Retinal pigment epithelial cell (primary cell): ENCODE measurements at regions not wholly inside any gene's neighbourhood (a gene's known extent, or its start where the extent isn't known, plus 50 kb on each side); places are given as distances from the start of the nearest gene placed in this dataset.
"Not testable (repeated sequence)": the region's sequence is repeated elsewhere in the genome, so short reads cannot be mapped to it uniquely, and the experiment has no call there.

Experiments used
- DNase-seq: peaks from one replicate; pipeline ENCODE4 v3.0.0-alpha.2; 2010; ENCODE audit warnings: low read depth
- H3K4me3 ChIP-seq: 2 replicates; pipeline ENCODE4 v1.5.1; 2011; ENCODE audit warnings: mild to moderate bottlenecking, low read length, control low read depth, moderate library complexity
- TF ChIP-seq, protein P1 (sequence below): conservative IDR thresholded peaks from 2 replicates; pipeline ENCODE4 v1.5.1; 2011; ENCODE audit warnings: low read depth, low read length, control low read depth, inconsistent platforms

DNA sequence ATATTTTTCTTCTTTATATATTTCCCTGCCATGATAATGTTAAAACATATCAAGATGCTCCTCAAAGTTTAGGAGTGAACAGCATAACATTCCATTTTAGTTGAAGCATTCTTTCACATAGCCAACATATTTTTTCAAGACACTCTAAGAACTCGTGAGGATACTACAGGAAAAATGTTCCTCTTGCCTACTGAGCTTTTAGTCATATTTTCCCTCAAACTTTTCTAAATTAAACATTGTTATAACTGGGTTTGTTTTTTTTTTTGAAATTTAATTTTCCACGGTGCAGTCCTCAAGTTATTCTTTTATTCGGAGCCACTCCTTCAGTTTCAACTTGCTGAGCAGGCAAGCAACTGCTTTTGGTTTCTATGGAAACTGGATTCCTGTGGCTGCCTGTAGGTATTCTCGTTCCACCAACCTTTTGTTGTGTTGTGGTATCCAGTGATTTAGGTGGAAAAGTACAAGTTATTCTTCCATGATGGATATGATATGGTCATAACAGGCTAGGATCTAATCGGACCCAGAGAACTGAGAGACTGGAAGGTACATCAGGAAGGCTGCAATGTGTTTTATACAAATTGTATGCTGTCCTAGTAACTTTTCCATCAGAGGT lies 248.0 kb downstream of the TRIML1 start:
- no peak for DNase-seq
- H3K4me3 ChIP-seq, result no peak overlapping the region
- TF ChIP-seq, protein P1, sequence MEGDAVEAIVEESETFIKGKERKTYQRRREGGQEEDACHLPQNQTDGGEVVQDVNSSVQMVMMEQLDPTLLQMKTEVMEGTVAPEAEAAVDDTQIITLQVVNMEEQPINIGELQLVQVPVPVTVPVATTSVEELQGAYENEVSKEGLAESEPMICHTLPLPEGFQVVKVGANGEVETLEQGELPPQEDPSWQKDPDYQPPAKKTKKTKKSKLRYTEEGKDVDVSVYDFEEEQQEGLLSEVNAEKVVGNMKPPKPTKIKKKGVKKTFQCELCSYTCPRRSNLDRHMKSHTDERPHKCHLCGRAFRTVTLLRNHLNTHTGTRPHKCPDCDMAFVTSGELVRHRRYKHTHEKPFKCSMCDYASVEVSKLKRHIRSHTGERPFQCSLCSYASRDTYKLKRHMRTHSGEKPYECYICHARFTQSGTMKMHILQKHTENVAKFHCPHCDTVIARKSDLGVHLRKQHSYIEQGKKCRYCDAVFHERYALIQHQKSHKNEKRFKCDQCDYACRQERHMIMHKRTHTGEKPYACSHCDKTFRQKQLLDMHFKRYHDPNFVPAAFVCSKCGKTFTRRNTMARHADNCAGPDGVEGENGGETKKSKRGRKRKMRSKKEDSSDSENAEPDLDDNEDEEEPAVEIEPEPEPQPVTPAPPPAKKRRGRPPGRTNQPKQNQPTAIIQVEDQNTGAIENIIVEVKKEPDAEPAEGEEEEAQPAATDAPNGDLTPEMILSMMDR, result no peak

DNA sequence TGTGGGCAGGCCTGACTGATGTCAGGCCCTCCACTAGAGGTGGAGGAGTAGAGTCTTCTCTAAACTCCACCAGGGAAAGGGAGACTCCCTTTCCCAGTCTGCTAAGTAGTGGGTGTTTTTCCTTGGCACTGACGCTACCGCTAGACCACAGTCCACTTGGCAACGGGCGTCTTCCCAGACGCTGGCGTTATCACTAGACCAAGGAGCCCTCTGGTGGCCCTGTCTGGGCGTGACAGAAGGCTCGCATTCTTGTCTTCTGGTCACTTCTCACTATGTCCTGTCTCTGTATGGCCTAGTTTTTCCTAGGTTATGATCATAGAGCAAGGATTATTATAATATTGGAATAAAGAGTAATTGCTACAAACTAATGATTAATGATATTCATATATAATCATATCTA lies 252.1 kb downstream of the TRIML1 start:
- DNase-seq, H3K4me3 ChIP-seq: not testable (repeated sequence)

DNA sequence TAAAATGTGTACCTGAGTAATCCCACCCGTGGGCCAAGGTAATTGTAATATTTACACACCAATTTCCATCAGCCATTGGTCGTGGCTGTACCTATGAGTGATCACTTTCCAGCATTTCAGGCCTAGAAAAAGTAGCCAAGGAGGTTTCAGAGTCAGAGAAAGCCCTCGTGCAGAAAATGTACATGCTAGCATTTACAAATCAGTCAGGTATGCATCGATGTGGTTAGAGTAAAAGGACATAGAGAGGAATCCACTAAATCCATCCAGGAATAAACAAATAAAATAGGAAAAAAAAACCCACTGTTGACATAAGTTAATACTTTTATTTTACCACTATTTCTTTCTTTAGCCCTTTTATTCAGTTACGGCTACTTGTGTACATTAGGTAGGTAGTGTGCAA lies 256.8 kb downstream of the TRIML1 start:
- TF ChIP-seq, protein P1, result no peak
- no peak overlapping the region for H3K4me3 ChIP-seq
- DNase-seq, result no peak

DNA sequence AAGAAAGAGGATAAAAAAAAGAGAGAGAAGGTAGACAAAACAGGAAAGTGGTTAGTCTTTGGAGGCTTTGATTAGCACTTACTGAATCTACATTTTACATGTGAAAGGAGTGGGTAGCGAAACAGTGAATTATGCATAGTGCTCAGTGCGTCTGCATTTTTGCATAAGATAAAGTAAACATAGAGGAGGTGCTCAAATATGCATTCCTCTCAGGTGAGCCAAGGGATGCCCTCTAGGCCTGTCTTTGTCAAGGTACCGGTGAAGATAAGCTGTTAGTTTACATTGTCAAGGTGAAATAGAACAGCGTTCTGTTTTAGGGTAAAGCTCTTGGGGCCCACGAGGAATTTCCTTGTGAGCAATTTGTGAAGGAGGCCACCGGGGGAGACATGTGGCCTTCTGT lies 260.6 kb downstream of the TRIML1 start:
- DNase-seq, result no peak
- TF ChIP-seq, protein P1, result no peak
- no peak overlapping the region for H3K4me3 ChIP-seq

DNA sequence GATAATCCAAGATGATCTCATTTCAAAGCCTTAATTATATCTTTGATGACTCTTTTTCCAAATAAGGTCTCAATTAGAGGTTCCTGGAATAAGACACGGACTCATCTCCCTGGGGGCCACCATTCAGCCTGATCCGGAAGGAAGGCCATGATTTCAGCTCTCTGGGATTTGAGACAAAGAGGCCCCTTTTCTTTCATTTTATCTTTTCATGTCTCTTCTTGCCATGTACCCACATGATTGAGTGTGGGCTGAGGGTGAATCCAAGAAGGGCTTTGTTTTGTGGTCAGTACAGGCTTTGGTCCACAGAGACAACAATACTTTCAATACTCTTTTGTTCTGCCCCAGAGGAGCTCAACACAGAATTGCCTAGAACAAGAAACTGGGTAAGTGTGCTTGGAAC lies 261.2 kb downstream of the TRIML1 start:
- no peak for DNase-seq
- no peak overlapping the region for H3K4me3 ChIP-seq
- TF ChIP-seq, protein P1, result no peak

DNA sequence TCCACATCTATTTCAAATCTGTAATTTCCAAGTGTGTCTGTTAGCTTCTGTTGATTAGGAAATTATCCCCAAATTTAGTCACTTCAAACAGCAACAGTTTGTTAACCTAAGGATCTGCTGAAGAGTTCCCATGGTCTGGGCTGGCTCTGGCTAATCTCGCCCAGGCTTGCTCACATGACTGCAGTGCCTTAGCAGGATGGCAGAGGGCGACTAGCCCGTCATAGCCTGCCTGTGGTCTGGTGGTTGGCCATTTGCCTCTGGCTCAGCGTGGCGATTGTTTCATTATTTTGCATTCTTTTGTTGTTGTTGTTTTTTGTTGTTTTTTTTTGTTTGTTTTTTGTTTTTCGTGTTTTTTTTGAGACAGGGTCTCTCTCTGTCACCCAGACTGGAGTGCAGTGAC lies 264.0 kb downstream of the TRIML1 start:
- TF ChIP-seq, protein P1, result no peak
- H3K4me3 ChIP-seq, result no peak overlapping the region
- no peak for DNase-seq

DNA sequence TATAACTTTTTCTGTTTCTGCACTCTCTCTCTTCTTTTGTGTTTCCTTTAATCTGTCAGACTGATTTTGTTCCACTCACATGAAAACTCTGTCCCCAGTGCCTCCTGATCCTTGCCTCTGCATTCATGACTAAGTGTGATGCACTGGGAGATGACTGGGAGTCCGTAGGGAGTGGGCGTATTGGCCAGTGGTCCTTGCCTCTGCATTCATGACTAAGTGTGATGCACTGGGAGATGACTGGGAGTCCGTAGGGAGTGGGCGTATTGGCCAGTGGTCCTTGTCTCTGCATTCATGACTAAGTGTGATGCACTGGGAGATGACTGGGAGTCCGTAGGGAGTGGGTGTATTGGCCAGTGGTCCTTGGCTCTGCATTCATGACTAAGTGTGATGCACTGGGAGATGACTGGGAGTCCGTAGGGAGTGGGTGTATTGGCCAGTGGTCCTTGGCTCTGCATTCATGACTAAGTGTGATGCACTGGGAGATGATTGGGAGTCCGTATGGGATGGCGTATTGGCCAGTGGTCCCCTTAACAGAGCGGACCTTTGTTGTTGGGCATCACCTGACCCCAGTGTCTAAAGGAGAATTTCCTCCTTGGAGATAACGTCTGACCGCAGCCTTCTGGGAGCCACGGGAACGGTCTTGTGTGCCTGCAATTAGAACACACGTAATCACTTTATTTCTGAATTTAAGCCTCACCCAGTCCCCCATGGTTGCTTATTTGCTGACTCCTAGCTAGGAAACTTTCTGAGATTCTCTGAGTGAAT lies 266.0 kb downstream of the TRIML1 start:
- DNase-seq, H3K4me3 ChIP-seq: not testable (repeated sequence)

DNA sequence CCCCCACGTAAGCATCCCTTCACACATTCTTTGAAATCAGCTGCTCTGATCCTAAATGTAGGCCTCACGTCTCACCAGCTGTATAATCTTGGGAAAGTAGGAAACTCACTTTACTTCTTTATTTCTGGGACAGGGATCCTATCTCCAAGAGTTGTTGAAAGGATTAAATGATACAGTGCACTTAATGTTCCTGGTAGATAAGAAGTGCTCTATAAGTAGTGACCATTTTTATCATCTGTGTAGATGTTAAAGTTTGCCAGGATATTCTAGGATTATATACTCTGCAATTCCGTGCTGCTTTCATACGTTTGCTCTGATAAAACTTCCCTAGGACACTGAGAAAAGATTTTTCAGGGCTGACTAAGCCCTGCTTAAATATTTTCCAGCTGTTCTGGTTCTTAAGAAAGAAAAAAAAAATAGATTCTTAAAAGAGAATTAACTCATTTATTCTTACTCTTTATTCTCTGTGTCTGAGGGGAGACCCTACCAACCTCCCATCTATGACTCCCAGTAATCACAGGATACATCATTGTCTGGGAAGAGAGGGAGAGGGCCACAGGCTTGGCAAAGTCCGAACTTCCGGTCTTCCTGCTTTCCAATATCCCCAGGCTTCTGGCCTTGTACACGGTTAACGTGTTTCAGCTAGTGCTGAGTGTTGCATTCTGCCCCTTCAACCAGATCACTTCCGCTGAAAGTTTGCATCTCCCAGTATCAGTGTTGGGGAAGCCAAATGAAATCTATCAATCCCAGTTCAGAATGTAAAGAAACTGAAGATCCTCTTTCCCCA lies 269.2 kb downstream of the TRIML1 start:
- TF ChIP-seq, protein P1, result no peak
- no peak for DNase-seq
- H3K4me3 ChIP-seq, result no peak overlapping the region
